Left lobe of liver (tissue), 2 donors: ENCODE measurements at regions not wholly inside any gene's neighbourhood (a gene's known extent, or its start where the extent isn't known, plus 50 kb on each side); places are given as distances from the start of the nearest gene placed in this dataset.
"Not testable (repeated sequence)": the region's sequence is repeated elsewhere in the genome, so short reads cannot be mapped to it uniquely, and the experiment has no call there.

ENCODE experiments used
- ATAC-seq: fragments of 200-7000 bp; cut with Tn5 transposase; one replicate; pipeline ENCODE4 v1.9.1; 2020; ENCODE audit warnings: mild to moderate bottlenecking, moderate library complexity
- DNase-seq: peaks from one replicate; pipeline ENCODE4 v3.0.0-alpha.2; 2020; ENCODE audit warnings: low spot score
- donor health status: DM: no; HTN: no; CAD: no; lungs with moderate emphysema.
- donor health status: DM: no; HTN: yes; CAD: no.

- ATAC-seq (no peak), DNase-seq (no peak)
Measured at GRCh38 chr5:114123654-114124053, 238.2 kb upstream of the KCNN2 start.

DNA sequence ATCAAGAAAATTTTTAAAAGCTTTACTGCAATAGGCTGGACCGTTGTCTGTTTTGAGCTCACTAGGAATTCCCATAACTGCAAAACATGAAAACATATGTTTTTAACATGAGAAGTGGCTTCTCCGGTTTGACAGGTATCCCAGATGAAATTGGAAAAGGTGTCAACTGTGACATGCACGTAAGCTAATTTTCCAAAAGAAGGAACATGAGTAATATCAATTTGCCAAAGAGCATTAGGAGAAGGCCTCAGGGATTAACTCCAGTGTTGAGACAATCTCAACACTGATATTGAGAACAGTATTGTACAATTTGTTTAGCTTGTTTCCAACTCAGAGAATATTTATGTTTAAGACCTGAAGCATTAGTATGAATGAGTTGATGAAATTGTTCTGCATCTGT is 215.5 kb upstream of the KCNN2 start:
- ATAC-seq, result no peak
- DNase-seq, result no peak

- no peak for ATAC-seq
- DNase-seq, result no peak
Measured at GRCh38 chr5:114148253-114148652, 213.6 kb upstream of the KCNN2 start.

- not testable (repeated sequence) for ATAC-seq, DNase-seq
Measured at GRCh38 chr5:114148728-114149127, 213.1 kb upstream of the KCNN2 start.

GRCh38 chr5:114152656-114153360 is 209.1 kb upstream of the KCNN2 start:
- DNase-seq (no peak), ATAC-seq (no peak)

DNA sequence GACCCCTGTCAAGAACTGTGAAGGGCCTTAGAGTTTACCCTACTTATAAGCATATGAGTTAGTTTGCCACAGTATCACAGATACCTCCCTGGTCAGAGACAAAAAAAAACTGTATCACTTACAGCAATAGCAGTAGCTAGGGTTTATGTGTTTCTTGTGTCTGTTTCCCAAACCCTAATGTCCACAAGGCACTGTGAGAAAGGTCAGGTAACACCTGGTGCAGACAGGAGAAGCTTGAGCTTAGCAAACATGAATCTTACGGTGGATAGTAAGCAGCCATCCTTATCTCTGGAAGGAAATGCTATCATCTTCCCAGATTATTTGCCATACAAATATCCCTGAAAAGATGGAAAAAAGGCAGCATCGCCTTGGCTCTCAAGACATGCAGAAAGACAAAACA is 208.5 kb upstream of the KCNN2 start:
- ATAC-seq (no peak), DNase-seq (no peak)

DNA sequence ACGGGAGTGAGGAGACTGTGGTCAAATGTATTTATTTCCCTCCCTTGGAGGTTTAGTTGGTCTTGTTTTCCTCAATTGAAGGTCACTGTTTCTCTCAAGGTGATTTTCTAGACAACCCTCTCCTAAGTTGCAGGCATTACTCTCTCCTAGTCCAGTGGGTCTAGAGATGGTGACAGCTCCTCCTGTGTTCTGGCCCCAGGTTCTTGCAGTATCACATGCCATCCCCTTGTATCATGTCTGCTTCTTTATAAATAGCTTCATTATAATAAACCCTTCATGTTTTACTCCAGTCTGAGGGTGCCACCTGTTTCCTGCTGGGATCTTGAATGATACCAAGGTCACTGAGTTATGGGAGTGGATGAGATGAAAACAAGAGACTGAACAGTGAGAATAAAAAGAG is 208.0 kb upstream of the KCNN2 start:
- ATAC-seq, result no peak
- no peak for DNase-seq

DNA sequence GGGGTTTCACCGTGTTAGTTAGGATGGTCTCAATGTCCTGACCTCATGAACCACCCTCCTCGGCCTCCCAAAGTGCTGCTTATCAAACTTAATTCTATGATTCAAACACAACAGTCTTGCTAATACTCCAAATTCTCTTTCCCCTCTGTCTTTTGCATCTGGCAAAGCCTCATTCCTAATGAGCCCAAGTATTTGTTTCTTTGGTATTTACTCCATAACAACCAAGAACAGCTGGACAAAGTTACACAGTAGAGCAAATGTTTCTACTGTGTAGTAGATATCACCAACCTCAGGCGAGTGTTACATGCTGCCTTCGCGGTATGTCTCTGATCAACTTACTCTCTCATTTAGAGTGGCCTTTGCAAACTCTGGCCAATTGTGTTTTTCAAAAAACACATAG is 195.8 kb upstream of the KCNN2 start:
- DNase-seq (no peak), ATAC-seq (no peak)

GRCh38 chr5:114174131-114174530 is 187.7 kb upstream of the KCNN2 start:
- ATAC-seq, result no peak

DNA sequence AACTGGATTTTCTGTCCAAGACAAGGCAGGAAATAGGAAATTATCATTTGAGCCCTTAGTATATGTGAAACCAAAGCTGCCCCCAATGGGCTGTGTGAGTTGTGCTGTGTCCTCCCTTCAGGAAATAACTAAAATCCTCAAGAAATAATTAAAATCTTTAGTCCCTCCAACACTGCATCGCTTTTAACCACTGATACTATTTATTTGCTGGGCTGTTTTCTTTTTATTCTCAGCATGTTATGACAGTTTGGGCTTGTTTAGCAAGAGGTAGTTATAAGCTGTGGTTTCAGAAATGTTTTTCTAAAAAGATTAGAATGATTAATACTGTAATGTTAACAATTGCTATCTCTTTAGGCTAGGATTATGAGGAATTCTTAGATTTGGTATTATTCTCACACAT is 187.0 kb upstream of the KCNN2 start:
- ATAC-seq (no peak), DNase-seq (no peak)

More at GRCh38 chr5:114174131-114174530, 187.7 kb upstream of the KCNN2 start:
- no peak for DNase-seq

- ATAC-seq (no peak), DNase-seq (no peak)
Measured at GRCh38 chr5:114176356-114176755, 185.5 kb upstream of the KCNN2 start.

GRCh38 chr5:114179134-114179533 is 182.7 kb upstream of the KCNN2 start:
- ATAC-seq, result no peak
- no peak for DNase-seq

- ATAC-seq, result no peak
- no peak for DNase-seq
Measured at GRCh38 chr5:114184006-114184405, 177.9 kb upstream of the KCNN2 start.

- ATAC-seq (peak; percentile 42), DNase-seq (no peak)
Measured at GRCh38 chr5:114185274-114185673, 176.6 kb upstream of the KCNN2 start.

DNA sequence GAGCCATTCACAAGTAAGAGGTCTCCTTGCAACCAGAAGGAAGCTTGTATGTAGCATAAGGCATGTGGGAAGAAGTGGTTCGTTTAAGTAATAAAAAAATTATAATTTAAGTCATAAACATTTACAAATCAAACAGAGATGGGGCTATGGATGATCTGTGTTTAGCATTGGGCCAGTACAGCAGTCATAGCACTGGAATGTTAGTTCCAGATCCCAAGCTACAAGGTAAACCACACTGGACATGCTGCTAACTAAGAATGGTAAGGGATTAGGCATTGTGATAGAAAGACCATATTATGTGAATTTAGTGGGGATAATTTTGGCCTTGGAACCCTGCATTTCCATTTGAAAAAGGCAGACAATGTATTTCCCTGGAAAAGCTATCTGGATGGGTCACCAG is 170.4 kb upstream of the KCNN2 start:
- DNase-seq, result no peak
- ATAC-seq, result no peak

DNA sequence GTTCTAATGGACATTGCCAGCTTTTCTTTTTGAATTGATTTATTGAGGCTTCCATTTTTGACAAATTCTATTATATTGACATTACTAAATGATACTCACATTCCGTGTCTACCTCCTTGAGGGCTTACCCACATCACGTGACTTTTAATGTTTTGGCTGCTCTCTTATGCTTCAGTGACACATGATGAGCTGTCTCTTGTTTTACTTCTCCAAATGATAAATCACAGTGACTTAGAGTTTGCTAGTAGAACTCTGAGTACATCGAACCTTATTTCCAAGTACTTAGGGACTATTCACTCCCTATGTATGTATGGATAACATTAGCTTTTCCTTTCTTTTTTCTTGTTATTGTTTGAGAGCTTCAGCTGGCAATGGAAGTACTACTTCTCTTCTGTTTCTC is 169.8 kb upstream of the KCNN2 start:
- DNase-seq, result no peak
- ATAC-seq, result no peak

- DNase-seq, result no peak
- ATAC-seq, result no peak
Measured at GRCh38 chr5:114201332-114201731, 160.5 kb upstream of the KCNN2 start.

GRCh38 chr5:114204923-114205322 is 156.9 kb upstream of the KCNN2 start:
- no peak for ATAC-seq

GRCh38 chr5:114206640-114207039 is 155.2 kb upstream of the KCNN2 start:
- no peak for DNase-seq
- no peak for ATAC-seq

More at GRCh38 chr5:114204923-114205322, 156.9 kb upstream of the KCNN2 start:
- DNase-seq, result no peak

GRCh38 chr5:114207615-114208014 is 154.3 kb upstream of the KCNN2 start:
- no peak for ATAC-seq
- DNase-seq, result no peak

DNA sequence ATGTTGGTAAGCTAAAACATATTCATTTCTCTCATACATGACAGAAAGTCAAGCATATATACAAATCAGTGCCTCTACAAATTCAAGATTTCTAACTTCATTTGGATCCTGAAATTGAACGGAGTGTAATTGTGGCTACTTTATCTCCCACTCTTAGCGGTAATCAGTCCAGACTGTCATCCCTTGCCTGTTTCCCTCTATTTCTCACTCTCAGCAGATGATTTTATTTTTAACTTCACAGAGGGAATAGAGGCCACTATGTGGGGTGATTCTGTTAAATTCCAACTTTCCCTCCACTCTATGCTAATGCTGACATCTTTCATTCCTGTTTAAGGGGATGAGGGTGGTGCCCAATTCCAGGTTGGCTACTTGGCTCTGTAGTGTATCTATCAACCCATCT is 153.8 kb upstream of the KCNN2 start:
- DNase-seq (no peak), ATAC-seq (no peak)

DNA sequence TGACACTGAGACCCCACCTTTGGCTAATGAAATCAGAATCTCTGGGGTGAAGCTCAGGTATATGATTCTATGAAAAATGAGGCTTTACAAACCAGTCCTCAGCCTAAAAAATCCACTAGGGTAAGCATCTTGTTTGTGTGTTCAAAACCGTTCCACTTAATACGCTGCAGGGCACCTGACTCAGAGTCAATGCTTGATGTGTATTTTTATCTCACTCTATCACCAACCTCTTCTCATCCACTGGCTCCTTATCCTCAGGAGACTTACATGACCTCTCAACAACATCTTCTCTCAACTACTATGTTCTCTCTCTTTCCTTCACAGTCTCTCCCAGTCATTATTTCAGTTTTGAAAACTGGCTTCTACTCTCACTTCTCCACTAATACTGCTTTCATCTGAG is 153.3 kb upstream of the KCNN2 start:
- no peak for DNase-seq
- no peak for ATAC-seq

DNA sequence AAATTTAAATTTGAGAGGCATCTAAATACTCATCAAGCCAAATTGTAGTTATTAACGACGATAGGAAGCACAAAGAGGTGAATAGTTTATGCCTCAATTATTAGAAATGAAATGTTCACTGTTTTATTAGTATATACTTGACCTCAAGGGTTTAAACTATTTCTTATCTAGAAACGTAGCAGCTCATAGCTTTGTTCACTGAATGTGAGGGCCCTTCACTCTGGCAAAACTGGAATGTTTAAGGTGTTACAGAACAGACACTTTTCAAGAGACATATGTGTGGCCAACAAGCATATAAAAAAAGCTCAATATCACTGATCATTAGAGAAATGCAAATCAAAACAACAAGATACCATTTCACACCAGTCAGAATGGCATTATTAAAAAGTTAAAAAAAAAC is 151.2 kb upstream of the KCNN2 start:
- ATAC-seq (no peak), DNase-seq (no peak)
